GM18873 (cell line): ENCODE measurements at regions not wholly inside any gene's neighbourhood (a gene's known extent, or its start where the extent isn't known, plus 50 kb on each side); places are given as distances from the start of the nearest gene placed in this dataset.
"Not testable (repeated sequence)": the region's sequence is repeated elsewhere in the genome, so short reads cannot be mapped to it uniquely, and the experiment has no call there.

ENCODE experiments used
- ATAC-seq: cut with Tn5 transposase; IDR thresholded peaks from one replicate; pipeline ENCODE4 v1.9.1; 2021; ENCODE audit warnings: mild to moderate bottlenecking, moderate library complexity, moderate number of reproducible peaks; ENCODE audit not compliant: unreplicated experiment, low FRiP score

DNA sequence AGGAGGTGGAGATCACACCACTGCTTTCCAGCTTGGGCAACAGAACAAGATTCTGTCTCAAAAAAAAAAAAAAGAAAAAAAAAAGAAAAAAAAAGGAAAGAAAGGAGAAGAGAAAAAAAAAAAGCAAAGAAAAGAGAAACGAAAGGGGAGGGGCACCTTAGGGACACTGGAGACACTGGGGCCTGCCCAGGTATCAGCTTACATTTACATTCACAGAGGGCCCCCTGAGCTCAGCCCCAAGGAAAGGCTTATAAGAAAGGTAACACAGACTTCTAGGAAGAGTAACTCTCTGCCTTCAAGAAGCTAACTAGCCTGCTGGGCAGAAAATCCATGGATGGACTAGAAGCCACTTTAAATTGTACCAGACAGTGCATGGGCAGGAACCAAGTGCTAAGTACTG is 108.8 kb downstream of the NPY start:
- ATAC-seq, result no peak

DNA sequence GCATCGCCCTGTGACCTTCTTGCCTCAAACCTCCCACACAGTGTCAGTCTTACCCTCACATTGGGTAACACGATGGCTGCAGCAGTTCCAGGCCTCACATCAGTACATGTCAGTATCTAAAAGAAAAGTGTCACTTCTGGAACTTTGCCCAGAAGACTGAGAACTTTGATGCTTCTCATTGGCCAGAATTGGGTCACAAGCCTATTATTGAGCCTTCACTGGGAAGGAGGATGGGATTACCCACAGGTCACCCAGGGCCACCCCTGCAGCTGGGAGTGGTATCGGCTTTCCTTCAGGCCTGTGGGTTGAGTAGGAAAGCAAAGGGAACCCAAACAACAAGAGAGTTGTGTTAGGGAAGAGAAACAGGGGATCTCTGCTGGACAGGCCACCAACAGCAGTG is 111.5 kb downstream of the NPY start:
- ATAC-seq, result no peak

DNA sequence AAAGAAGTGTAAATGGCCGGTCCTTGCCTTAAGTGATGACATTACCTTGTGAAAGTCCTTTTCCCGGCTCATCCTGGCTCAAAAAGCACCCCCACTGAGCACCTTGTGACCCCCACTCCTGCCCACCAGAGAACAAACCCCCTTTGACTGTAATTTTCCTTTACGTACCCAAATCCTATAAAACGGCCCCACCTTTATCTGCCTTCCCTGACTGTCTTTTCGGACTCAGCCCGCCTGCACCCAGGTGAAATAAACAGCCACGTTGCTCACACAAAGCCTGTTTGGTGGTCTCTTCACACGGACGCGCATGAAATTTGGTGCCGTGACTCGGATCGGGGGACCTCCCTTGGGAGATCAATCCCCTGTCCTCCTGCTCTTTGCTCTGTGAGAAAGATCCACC is 112.4 kb downstream of the NPY start:
- not testable (repeated sequence) for ATAC-seq

DNA sequence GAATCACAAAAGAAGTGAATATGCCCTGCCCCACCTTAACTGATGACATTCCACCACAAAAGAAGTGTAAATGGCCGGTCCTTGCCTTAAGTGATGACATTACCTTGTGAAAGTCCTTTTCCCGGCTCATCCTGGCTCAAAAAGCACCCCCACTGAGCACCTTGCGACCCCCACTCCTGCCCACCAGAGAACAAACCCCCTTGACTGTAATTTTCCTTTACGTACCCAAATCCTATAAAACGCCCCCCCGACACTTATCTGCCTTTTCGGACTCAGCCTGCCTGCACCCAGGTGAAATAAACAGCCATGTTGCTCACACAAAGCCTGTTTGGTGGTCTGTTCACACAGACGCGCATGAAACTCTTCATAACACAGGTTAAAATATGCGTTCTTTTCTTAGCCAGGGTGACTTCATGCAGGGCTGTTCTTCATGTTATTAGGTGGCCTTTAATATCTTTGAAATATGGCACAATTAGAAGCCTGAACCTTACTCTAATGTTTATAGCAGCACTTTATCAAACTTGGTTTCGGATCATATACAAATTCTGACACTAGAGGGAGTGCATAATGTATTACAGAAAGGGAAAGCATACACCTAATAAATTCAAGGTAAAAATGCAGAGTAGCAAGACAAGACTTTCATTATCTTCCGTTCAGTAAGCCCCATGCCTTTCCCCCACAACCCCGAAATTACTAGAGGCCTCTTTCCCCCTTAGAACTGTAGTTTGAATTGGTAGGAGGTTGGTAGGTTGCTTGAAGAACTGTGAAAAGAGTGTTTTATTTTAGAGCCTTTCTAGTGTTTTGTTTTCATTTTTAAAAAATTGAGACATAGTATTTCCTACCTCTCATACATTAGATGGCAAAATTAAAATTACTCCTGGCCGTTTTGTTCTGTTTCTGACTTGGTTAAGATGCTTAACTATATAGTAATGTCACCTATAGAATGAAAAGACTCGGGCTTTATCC is 117.9 kb downstream of the NPY start:
- ATAC-seq, result no peak

DNA sequence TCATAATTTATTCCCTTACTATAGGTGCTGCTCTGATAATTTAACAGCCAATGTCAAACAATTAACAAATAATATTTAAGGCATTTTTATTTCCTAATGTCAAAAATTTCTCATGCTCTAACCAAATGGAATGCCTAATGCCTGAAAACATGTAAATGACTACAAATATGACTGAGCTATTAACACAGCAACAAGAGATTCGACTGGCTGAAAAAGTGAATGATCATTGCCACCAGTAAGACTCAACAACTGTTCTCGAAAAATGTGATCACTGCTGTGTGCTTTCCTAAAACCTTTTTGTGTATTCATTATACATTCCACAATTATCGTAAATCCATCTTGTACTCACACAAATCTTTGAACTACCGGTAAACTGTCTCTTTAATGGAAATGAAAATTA is 118.7 kb downstream of the NPY start:
- no peak for ATAC-seq

DNA sequence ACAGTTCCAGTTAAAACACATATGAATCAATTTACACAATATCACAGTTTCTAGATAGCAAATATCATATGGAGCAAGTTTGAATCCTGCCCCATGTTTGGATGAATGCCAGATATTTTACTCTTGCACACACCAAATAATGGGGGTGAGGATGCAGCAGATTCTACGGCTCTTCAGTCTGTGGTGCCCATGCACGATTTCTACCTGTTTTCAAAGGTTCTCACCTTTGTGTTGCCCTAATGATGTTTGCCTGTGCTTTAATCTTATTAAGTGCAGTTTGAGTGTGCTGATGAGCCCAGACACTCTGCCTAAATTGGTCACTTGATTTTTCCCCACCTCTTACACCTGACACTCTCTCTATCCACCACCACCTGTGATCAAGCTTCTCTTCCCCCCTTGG is 119.6 kb downstream of the NPY start:
- ATAC-seq, result no peak

DNA sequence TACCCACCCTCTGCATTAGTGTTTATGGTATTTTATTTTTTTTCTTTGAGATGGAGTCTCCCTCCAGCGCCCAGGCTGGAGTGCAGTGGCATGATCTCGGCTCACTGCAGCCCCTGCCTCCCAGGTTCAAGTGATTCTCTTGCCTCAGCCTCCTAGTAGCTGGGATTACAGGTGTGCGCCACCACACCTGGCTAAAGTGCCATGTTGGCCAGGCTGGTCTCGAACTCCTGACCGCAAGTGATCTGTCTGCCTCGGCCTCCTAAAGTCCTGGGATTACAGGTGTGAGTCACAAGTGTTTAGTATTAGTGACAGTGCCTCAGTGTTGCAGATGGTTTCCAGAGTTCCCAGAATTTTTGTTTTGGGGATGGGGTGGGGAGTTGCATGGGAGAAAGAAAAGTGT is 120.3 kb downstream of the NPY start:
- no peak for ATAC-seq

DNA sequence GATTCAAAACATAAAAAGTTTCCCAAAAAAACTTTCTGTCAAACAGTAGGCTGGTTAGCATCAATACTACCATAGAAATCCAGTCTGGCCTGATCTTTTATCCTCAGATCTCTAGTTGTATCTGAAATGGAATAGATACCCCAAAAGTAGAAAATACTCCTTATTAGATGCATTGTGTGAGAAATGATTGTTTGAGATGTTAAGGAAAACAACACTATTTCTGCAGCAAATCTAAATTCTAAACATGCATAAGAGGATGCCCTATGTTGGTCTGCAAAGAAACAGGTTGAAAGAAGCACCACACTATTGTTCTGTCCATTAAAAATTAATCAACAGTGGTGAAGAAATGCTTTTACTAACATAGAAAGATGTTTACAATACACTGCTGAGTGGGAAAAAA is 121.0 kb downstream of the NPY start:
- ATAC-seq, result no peak

DNA sequence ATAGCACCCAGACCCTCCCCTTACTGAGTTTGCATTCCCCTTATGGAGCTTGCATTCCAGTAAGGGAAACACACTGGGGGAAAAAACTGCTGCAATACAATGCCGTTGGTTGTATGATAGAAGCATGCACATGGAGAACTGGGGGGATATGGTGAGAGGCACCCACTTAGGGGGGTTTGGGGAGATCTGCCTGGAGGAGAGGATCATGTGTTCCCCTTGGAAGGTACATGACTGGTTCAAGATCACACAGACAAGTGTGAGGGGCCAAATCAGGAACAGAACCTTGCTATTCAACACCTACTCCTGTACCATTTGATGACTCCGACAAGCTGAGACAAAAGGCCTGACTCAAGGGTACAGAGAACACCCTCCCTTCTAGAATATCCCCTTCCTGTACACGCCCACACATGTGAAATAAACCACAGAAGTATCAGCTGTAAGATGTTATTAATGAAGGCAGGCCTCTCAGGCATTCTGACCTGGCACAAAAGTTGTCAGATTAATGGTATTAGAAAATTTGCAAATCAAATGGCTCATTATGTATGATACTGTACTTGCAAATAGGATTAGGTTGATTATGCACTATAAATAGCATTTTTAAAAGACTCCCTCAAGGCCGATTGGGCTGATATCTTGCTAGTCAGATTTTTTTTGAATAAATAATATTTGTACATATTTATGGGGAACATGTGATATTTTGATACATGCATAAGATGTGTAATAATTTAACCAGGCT is 122.2 kb downstream of the NPY start:
- ATAC-seq, result peak; percentile 78

DNA sequence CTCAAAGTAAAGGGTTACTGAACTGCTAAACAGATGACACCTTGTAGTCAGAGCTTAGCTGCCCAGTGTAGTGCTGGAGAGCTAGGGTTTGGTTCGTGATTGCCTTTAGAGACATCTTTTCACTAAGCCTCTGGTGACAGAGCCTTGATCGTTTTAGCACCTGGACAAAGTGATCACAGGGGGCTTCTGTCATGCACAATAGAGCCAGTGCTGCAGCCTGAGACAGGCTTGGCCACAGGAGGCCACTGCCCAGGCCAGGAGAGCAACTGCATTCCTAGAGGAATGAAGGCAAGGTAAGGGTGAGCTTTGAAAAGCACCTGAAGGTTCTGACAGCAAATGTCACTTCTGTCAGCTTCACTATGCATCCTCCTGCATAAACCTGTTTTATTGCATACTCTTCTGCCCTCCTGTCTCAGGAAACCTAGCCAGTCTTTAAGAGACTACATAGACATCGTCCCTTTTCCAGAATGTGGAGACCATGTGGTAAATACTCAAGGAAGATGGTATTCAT is 122.9 kb downstream of the NPY start:
- ATAC-seq, result no peak

DNA sequence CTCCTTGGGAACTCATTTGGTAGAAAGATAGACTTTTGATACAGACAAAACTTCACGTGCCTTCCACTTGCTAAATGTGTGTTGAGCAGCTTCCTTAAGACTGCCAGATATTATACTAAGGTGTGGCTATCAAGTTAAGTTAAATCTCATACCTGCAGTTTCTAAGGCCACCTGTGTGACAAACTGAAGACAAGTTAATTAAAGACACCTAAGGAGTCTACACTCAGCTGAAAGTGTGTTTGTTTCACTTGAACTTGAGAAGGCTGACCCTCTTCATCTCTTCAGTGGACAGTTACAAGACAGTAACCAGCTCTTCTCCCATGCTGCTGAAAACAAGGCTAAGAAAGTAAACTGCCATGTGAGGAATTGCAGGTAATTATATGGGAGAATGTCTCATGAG is 124.0 kb downstream of the NPY start:
- no peak for ATAC-seq

DNA sequence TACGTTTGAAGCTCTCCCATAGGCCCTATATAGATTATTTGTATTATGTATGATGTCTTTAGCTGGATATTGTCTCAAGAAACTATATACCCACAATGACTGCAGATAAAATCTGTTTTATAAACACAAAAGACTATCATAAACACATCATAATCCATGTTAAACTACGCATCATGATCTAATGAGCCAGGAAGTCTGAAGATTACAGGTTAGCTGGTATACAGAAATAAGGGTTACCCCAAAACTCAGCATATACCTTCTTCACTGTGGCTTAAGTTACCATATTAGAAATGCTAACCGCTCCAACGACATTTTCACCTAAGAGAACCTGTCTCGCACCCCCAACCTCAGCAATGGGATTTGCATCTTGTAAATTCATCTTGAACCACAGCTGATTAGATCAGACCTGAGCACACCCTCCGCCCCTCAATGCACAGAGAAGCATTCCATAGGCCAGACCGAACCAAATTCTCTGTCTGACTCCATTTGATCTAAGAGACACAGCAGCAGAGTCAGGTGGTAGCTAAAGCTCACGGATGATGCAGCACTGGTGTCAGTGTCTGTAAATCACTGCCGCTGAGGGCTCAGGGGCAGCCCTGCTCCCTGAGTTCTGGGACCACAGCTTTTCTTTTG is 124.9 kb downstream of the NPY start:
- ATAC-seq, result no peak

DNA sequence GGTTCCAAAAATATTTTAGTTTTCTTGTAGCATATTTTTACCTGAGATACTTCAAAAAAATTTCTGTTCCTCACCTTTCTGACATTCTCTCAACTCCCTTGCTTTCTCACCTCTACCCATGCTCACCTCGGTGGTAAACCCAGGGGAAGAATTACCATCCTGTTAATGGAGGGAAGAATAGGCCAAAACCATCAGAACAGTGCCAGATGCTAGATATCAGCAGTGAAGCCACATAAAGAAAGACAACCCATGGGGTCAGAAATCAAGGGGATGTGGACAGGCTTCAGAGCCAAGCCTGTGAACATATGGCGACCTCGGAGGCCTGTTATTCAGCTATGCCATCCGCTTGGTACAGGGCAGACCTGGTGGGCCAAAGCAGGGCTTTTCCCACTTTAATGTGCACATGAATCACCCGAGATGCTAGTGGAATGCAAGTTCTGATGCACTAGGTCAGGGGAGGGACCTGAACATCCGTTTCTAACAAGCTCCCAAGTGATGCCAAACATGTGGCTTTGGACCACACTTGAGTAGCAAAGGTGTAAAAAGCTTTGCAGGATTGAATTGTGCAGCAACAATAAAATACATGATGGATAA is 125.5 kb downstream of the NPY start:
- ATAC-seq, result no peak

DNA sequence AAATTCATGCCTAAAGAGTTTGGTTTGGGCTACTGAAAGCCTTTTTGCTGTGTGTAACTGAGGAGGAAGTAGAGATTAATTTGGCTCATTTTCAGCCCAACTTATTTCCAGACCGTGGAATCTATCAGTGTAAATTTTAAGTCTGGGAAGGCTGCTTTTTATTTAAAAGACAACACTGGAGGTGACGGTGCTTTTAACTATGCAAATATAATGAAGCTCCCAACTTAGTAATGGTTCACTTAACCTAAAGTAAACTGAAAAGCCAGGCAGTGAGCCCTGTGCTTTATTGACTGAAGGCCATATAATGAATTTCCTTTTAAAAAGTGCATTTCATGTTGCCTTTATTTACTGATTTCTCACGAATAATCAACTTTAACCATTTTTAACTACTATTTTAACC is 127.2 kb downstream of the NPY start:
- ATAC-seq, result no peak

DNA sequence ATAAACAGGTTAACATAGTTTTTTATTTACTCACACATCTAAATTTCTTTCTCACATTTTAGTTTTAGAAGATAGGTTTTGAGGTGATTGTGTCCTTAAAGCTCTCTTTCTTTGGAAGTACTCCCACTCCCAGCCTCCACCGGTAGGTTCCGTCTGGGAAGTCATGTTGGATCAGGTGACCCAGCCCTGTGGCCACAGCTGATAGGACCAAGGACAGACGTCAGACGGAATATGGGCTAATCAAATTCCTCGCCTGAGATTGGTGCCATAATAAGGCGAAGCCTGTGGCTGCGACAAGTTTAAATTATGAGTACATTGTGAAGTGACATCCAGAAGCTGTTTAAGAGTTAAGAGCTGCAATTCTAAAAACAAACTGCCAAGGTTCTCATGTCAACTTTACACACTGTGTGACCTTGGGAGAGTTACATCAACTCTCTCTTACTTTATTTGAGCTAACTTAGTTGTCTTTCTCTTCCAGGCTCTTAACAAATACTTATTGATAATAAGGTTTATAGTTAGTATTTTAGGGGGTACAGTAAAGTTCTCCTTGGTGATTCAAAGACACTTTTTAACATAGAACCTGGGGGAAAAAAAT is 133.6 kb downstream of the NPY start:
- no peak for ATAC-seq

DNA sequence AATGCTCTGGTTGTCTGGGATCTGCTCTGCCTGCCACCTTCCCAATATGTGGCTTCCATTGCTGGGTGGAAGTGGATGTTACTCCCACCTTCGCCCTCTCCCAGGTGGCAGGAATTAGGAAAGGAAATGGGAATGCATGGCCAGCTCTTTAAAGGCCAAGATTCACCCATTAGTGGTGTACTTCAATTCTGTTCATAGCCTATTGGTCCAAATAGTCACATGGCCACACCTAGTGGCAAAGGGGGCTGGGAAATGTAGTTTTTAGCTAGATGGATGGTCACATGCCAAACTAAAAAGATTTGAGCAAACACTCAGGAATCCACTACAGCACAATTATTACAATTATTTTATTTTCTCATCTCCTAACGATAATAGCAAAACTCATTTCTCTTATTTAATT is 135.1 kb downstream of the NPY start:
- ATAC-seq, result no peak

DNA sequence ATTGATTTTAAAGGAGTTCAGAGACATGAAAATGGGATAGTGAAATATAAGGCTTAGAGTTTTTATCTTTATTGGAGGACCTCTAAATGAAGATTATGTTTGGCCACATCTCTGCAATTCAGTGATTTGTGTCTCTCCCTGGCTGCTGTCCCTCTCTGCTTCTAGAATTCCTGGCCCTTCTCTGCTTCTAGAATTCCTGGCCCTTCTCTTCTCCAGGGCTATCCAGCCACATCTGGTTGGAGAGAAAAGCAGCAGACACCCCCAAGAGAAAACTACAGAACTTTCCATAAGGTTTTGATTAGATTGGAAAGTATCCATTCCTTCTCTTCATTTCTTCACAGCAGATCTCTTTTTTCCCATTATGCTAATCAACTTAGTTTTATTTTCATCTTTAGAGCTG is 135.5 kb downstream of the NPY start:
- ATAC-seq, result no peak

DNA sequence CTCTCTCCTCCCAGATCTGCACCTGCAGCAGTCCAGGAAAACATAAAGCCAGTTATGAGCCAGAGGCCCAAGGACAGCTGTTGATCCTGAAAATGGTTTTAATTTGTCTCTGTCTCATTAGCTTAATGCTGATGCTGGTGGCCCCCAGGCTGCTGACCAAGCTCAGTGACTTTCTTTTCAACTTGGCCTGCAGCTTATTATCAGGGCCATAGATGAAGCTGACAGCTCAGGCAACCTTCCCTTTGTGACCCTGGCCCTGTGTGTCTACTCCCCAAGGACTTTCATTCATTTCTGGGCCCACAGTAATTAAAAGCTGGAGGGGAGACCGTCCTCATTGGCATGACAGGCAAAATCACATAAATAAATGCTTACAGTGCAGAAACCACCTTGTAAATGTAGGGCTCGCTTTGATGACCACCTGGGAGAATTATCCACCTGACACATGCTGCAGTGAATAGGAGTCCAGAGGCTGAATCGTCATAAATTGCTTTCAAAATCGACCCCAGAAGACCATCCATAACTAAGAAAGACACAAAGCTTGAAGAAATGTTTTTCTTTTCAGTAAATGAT is 138.5 kb downstream of the NPY start:
- no peak for ATAC-seq

DNA sequence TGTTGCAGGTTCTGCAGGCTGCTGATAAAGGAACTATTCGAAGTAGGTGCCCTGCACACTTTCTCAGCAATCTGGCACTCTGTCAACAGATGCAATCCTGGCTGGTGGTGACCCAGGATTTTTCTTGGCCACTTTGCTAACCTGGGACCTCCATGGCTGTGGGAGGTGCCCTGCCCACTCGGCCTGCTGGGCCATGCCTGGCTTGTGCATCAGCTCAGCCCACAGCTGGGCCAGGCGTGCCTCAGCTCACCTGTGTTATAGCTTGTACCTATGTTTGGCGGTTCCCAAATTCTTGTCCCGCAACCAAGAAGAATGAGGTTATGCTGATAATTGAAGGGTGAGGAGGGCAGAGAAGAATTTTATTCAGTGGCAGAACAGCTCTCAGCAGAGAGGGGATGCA is 141.7 kb downstream of the NPY start:
- ATAC-seq, result no peak

DNA sequence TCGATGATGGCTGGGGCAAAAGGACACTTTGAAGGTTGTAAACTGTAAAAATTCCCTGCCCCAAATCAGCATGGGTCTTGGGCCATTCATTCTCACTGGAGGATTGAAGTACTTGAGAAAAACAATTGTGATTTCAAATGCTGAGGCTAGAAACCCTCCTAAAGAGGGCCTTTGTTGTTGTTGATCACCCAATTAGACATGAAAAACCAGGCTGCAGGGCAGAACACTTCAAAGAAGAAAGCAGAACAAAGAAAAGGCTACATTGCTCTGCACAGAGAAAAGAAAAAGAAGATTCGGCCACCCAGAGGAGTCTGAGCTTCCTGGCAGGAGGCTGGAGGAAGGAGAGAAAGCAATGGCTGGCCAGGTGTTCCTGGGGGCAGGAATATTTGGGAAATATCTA is 143.1 kb downstream of the NPY start:
- ATAC-seq, result no peak
